HEK293 (cell line): ENCODE measurements at regions not wholly inside any gene's neighbourhood (a gene's known extent, or its start where the extent isn't known, plus 50 kb on each side); places are given as distances from the start of the nearest gene placed in this dataset.

Experiments used
- ZBTB21 ChIP-seq: fragments of 450-650 bp; formaldehyde crosslinking; IDR thresholded peaks from 2 replicates; pipeline ENCODE4 v1.5.1; 2017; ENCODE audit warnings: missing biosample characterization, missing genetic modification characterization
- ZNF274 ChIP-seq, 2 experiments: fragments of 200-500 bp in 1 of 2; fragments of 450-650 bp in 1 of 2; sonication (Bioruptor generic) in 1 of 2; formaldehyde crosslinking in 1 of 2; IDR thresholded peaks; 2 replicates each; pipeline versions ENCODE4 v1.5.1 to v1.6.1; 2014 to 2016; ENCODE audit warnings: borderline replicate concordance in 1 of 2, inconsistent platforms in 1 of 2, low read length in 1 of 2, missing biosample characterization in 1 of 2, missing genetic modification characterization in 1 of 2
- ZNF354C ChIP-seq: fragments of 450-650 bp; formaldehyde crosslinking; IDR thresholded peaks from 2 replicates; pipeline ENCODE4 v1.5.1; 2016; ENCODE audit warnings: missing biosample characterization, missing genetic modification characterization, low read depth, borderline replicate concordance
- TF ChIP-seq, protein P1 (sequence below): fragments of 450-650 bp; formaldehyde crosslinking; IDR thresholded peaks from 2 replicates; pipeline ENCODE4 v1.5.1; 2016; ENCODE audit warnings: missing biosample characterization, missing genetic modification characterization
- TF ChIP-seq, protein P2 (sequence below): fragments of 450-650 bp; formaldehyde crosslinking; IDR thresholded peaks from 2 replicates; pipeline ENCODE4 v1.5.1; 2017; ENCODE audit warnings: missing biosample characterization, missing genetic modification characterization

DNA sequence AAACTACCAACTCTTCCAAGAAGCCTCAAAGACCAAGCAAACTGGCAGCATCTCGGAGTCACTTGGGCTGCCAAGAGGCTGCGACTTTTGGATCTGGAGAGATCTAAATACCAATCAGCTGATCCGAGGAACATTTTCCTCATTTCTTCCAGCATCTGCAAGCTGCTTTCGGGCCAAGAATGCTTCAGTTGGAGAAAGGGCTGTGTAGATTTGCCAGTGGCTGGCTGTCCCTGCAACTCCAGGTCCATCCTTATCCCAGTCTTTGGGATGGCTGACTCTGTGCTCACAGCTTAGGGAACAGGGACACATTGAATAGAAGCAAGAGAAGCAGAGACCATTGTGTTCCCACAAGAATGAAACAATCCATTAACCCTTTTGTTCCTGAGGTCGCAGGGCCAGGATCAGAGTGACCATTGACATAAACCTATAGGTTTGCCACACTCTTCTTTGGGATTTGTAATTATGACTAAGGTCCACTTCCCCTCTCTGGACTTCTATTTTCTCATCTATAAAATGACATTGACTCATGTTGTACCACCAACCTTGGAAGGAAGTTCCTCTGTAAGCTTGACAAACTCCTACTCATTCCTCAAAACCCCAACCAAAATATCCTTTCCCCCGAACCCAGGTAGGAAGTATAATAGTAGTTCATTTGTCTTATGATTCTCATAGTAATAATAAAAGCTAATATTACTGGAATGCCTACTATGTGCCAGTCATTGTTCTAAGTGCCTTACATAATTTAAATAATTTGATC lies 340.8 kb downstream of the MN1 start:
- TF ChIP-seq ZBTB21 (tag by site-specific recombination) (no peak), ZNF274 (IDR thresholded peaks at IDR 0.05; ENCODE audit: low read length) (no peak), ZNF274 (tag by site-specific recombination; IDR thresholded peaks at IDR 0.05; ENCODE audit: borderline replicate concordance) (no peak), ZNF354C (tag by site-specific recombination) (no peak)
- TF ChIP-seq, protein P1, sequence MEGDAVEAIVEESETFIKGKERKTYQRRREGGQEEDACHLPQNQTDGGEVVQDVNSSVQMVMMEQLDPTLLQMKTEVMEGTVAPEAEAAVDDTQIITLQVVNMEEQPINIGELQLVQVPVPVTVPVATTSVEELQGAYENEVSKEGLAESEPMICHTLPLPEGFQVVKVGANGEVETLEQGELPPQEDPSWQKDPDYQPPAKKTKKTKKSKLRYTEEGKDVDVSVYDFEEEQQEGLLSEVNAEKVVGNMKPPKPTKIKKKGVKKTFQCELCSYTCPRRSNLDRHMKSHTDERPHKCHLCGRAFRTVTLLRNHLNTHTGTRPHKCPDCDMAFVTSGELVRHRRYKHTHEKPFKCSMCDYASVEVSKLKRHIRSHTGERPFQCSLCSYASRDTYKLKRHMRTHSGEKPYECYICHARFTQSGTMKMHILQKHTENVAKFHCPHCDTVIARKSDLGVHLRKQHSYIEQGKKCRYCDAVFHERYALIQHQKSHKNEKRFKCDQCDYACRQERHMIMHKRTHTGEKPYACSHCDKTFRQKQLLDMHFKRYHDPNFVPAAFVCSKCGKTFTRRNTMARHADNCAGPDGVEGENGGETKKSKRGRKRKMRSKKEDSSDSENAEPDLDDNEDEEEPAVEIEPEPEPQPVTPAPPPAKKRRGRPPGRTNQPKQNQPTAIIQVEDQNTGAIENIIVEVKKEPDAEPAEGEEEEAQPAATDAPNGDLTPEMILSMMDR (tag by site-specific recombination) = no peak
- TF ChIP-seq, protein P2, sequence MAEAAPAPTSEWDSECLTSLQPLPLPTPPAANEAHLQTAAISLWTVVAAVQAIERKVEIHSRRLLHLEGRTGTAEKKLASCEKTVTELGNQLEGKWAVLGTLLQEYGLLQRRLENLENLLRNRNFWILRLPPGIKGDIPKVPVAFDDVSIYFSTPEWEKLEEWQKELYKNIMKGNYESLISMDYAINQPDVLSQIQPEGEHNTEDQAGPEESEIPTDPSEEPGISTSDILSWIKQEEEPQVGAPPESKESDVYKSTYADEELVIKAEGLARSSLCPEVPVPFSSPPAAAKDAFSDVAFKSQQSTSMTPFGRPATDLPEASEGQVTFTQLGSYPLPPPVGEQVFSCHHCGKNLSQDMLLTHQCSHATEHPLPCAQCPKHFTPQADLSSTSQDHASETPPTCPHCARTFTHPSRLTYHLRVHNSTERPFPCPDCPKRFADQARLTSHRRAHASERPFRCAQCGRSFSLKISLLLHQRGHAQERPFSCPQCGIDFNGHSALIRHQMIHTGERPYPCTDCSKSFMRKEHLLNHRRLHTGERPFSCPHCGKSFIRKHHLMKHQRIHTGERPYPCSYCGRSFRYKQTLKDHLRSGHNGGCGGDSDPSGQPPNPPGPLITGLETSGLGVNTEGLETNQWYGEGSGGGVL (tag by site-specific recombination) = no peak
